AG04450 (cell line): ENCODE measurements at regions not wholly inside any gene's neighbourhood (a gene's known extent, or its start where the extent isn't known, plus 50 kb on each side); places are given as distances from the start of the nearest gene placed in this dataset.

Experiments
- CTCF ChIA-PET: fragments of 300-600, 350-600 bp; formaldehyde crosslinking; extraction: SDS; loops from one replicate; lab custom pipeline; 2022; ENCODE audit warnings: antibody characterized with exemption, inconsistent platforms; lab: Charles Lee
- POLR2A ChIA-PET: fragments of 350-600 bp; formaldehyde crosslinking; extraction: SDS; loops from one replicate; lab custom pipeline; 2021; ENCODE audit warnings: antibody characterized with exemption, inconsistent platforms; lab: Yijun Ruan, JAX
- DNase-seq: peaks from one replicate; pipeline ENCODE4 v3.0.0-alpha.2; 2011; ENCODE audit warnings: low read depth, low spot score
- H3K27ac ChIP-seq: one replicate; pipeline ENCODE4 v1.5.1; 2012; ENCODE audit warnings: low read depth, low read length, control low read depth
- H3K27me3 ChIP-seq: one replicate; pipeline ENCODE4 v1.6.0; 2012; ENCODE audit warnings: low read length; ENCODE audit not compliant: control insufficient read depth, insufficient read depth
- H3K4me3 ChIP-seq: 2 replicates; pipeline ENCODE4 v1.5.1; 2011; ENCODE audit warnings: mild to moderate bottlenecking, low read depth, low read length, control low read depth
- H3K9me3 ChIP-seq: 2 replicates; pipeline ENCODE4 v1.5.1; 2012; ENCODE audit warnings: low read length; ENCODE audit not compliant: control insufficient read depth, insufficient read depth
- TF ChIP-seq, protein P1 (sequence below): IDR thresholded peaks from 2 replicates; pipeline ENCODE4 v1.5.1; 2011; ENCODE audit warnings: low read depth, low read length, control low read depth, inconsistent platforms

DNA sequence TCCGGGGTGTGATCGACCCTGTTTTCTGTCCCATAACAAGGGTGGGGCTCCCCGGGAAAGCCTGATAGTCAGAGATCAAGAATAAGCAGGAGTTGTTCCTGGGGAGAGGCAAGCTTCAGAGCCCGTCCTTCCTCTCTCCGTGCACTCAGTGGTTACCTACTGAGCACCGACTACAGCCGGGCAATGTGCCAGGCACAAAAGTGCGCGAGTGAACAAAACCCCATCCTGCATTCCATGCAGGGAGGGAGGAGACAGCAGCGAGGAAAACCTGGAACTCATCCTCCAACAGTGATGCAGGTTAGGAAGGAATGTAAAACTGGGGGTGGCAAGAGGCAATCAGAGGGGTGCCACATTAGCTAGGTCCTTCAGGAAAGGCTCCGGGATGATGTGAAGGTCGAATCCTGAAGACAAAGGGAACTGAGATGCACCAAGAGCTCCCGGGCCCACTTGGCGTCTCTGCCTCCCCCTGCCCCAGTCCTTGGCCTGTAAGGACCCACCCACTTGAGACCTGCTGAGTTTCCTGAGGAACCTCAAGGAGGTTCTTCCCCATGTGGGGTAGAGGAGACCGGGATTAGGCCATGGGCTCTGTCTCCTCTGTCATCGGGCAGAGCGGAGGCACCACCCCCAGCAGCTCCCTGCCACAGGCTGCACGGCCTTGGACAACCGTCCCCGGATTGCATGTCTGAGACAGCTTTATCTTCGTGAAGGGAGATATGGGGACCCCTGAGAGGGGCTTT, 198.2 kb downstream of the NDUFA10 start:
- TF ChIP-seq, protein P1, sequence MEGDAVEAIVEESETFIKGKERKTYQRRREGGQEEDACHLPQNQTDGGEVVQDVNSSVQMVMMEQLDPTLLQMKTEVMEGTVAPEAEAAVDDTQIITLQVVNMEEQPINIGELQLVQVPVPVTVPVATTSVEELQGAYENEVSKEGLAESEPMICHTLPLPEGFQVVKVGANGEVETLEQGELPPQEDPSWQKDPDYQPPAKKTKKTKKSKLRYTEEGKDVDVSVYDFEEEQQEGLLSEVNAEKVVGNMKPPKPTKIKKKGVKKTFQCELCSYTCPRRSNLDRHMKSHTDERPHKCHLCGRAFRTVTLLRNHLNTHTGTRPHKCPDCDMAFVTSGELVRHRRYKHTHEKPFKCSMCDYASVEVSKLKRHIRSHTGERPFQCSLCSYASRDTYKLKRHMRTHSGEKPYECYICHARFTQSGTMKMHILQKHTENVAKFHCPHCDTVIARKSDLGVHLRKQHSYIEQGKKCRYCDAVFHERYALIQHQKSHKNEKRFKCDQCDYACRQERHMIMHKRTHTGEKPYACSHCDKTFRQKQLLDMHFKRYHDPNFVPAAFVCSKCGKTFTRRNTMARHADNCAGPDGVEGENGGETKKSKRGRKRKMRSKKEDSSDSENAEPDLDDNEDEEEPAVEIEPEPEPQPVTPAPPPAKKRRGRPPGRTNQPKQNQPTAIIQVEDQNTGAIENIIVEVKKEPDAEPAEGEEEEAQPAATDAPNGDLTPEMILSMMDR, result no peak
- ChIA-PET POLR2A (no interaction called here), CTCF (no interaction called here)
- no peaks in the 10 kb centered on the region for H3K27me3 ChIP-seq
- no peak for DNase-seq
- no peak overlapping the region for H3K4me3 ChIP-seq
- H3K9me3 ChIP-seq, result peaks cover 69% of the 10 kb centered on the region
- no peak overlapping the region for H3K27ac ChIP-seq

DNA sequence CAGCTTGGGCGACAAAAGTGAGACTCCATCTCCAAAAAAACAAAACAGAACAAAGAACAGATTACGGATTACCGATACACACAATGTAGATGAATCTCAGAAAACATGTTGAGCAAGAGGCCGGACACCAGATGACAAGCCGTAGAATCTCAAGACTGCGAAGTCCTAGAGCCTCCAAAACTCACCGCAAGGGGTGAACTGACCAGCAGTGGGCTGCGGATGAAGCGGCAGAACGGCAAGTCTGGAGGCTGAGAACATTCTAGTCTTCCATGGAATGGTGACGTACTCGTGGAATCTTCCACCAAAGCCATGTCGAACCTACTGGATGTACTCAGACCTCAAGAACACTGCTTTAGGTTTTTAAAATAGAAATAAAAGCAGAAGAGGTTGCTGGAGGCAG, 198.8 kb downstream of the NDUFA10 start:
- Histone ChIP-seq H3K4me3 (no peak overlapping the region), H3K27me3 (no peaks in the 10 kb centered on the region), H3K27ac (no peak overlapping the region), H3K9me3 (peaks cover 71% of the 10 kb centered on the region)
- TF ChIP-seq, protein P1, result no peak
- CTCF ChIA-PET, result no interaction called here
- no peak for DNase-seq
- POLR2A ChIA-PET, result no interaction called here

DNA sequence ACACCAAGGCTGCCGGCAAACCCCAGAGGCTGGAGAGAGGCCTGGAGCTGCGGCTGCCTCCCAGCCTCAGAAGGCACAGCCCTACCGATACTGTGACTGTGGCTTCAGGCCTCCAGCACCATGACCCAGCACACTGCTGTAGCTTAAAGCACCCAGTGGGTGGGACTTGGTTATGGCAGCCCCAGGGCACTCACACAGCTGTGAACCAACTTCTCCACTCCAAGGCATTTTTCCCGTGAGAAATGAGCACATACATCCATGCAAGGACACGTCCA, 199.5 kb downstream of the NDUFA10 start:
- Histone ChIP-seq H3K9me3 (peaks cover 71% of the 10 kb centered on the region), H3K27ac (no peak overlapping the region), H3K27me3 (no peaks in the 10 kb centered on the region), H3K4me3 (no peak overlapping the region)
- ChIA-PET POLR2A (no interaction called here), CTCF (no interaction called here)
- DNase-seq, result no peak
- TF ChIP-seq, protein P1, result no peak

DNA sequence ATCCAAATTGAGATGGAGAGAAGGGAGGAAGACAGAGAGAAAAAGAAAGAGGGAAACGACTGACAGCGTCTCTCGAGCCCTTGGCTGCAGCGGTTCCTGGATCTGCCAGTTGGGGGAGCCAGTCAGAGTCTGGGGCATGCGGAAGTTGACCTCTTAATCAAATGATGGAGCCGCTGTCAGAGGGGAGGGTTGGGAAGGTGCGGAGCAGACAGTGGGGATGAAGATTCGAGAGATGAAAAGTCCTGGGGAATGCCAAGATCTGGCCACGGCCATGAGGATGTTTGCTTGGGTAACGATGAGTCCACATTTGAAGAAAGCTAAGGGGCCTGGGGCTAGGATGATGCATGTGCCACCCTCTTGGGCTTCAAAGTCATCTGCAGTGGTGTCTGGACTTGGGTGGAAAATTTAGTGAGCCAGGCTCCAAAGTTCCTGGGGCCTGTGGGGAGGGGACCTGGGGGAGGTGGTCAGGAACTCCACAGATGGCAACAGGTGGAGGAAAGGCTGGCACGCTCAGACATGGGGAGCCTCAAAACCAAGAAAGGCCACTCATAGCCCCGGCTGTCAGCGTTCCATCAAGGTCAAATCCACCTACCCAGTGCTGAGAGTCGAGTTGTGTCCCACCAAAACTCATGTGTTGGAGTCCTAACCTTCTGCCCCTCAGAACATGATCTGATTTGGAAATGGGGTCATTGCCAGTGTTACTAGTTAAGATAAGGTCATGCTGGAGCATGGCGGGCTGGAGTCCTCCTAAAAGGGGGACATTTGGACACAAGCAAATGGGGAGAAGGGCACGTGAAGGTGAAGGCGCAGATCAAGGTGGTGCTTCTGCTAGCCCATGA, 200.1 kb downstream of the NDUFA10 start:
- TF ChIP-seq, protein P1, result no peak
- Histone ChIP-seq H3K4me3 (no peak overlapping the region), H3K9me3 (peaks cover 70% of the 10 kb centered on the region), H3K27ac (no peak overlapping the region), H3K27me3 (no peaks in the 10 kb centered on the region)
- ChIA-PET POLR2A (no interaction called here), CTCF (no interaction called here)
- DNase-seq, result no peak

DNA sequence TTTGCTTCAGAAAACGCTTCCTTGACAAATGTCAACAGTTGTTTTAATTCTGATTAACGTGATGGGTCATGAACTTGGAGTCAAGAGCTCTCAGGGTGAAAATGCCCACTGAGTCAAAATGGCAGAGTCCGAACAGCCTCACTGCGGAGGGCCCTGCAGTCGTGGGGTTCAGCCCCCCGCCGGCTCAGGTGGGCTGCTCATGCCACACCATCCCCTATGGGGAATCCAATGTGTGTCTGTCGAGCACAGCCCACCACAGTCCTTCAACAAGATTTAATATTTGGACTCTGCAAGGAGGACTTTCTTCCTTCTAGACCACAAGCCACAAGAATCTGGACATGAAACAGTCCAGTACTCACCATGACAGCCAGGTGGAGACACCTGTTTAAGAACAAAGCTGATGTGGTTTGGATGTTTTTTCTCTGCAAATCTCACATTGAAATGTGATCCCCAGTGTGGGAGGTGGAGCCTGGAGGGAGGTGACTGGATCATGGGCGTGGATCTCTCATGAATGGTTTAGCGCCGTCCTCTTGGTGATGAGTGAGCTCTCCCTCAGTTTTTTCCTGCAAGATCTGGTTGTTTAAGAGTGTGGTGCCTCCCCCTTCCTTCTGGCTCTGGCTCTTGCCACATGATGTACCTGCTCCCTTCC, 201.0 kb downstream of the NDUFA10 start:
- no peak for DNase-seq
- TF ChIP-seq, protein P1, result no peak
- CTCF ChIA-PET, result no interaction called here
- POLR2A ChIA-PET, result no interaction called here
- H3K4me3 ChIP-seq, result no peak overlapping the region
- H3K27ac ChIP-seq, result no peak overlapping the region
- H3K27me3 ChIP-seq, result no peaks in the 10 kb centered on the region
- peaks cover 70% of the 10 kb centered on the region for H3K9me3 ChIP-seq
